HCT116 (cell line): ENCODE measurements at regions not wholly inside any gene's neighbourhood (a gene's known extent, or its start where the extent isn't known, plus 50 kb on each side); places are given as distances from the start of the nearest gene placed in this dataset.

Experiments
- ATAC-seq: fragments of 200-7000 bp; cut with Tn5 transposase; 2 replicates; pipeline ENCODE4 v1.9.1; 2020; ENCODE audit warnings: mild to moderate bottlenecking, moderate library complexity
- BruUV-seq: library from RNA; stranded (reverse); fragments of 400-500 nt; replicated peaks from 2 replicates; lab custom pipeline; 2021; lab: Mats Ljungman, UMichigan
- CTCF ChIA-PET: fragments of 300-600 bp; sonication (Branson Sonifier 250); formaldehyde crosslinking; loops from one replicate; lab custom pipeline; 2021; ENCODE audit warnings: antibody characterized with exemption; lab: Charles Lee
- POLR2A ChIA-PET: fragments of 300-600, 350-600 bp; sonication (Branson Sonifier 250); formaldehyde crosslinking; loops from one replicate; lab custom pipeline; 2021; ENCODE audit warnings: antibody characterized with exemption; lab: Charles Lee
- RAD21 ChIA-PET, 2 experiments: fragments of 300-600 bp; sonication (Branson Sonifier 250); formaldehyde crosslinking; loops; one replicate each; lab custom pipeline; 2023; ENCODE audit warnings: low total read pairs in 2 of 2; ENCODE audit not compliant: uncharacterized antibody in 2 of 2, unreplicated experiment in 2 of 2, low non-redundant PET in 1 of 2; lab: Charles Lee
- DNase-seq: peaks from one replicate; pipeline ENCODE4 v3.0.0-alpha.2; 2010; ENCODE audit warnings: low read depth, low spot score
- H2AFZ ChIP-seq: fragments of 200-600 bp; shearing (Covaris generic), sonication (generic); 2 replicates; pipeline ENCODE4 v1.6.1; 2017; ENCODE audit warnings: low read depth, mixed run types, mixed read lengths, antibody characterized with exemption, low read length; ENCODE audit not compliant: poor library complexity, severe bottlenecking
- H3K27ac ChIP-seq: 2 replicates; pipeline ENCODE4 v1.5.1; 2012; ENCODE audit warnings: low read depth, low read length
- H3K27me3 ChIP-seq: fragments of 200-600 bp; sonication (generic); 2 replicates; pipeline ENCODE4 v1.6.1; 2016; ENCODE audit warnings: mixed run types, low read length, mixed read lengths; ENCODE audit not compliant: insufficient read depth
- H3K36me3 ChIP-seq, 2 experiments: fragments of 200-500 bp in 1 of 2; fragments of 200-600 bp in 1 of 2; sonication (Bioruptor generic) in 1 of 2; sonication (generic) in 1 of 2; 2 replicates each; pipeline versions ENCODE4 v1.5.1 to v1.6.1; 2014 to 2016; ENCODE audit warnings: low read length in 2 of 2, inconsistent platforms in 1 of 2, mixed read lengths in 1 of 2, mixed run types in 1 of 2; ENCODE audit not compliant: insufficient read depth in 2 of 2, control insufficient read depth in 1 of 2
- H3K4me1 ChIP-seq, 2 experiments: fragments of 200-600 bp in 1 of 2; sonication (generic) in 1 of 2; 2 replicates each; pipeline versions ENCODE4 v1.5.1 to v1.6.1; 2012 to 2017; ENCODE audit warnings: low read length in 2 of 2, inconsistent platforms in 1 of 2, mild to moderate bottlenecking in 1 of 2, mixed read lengths in 1 of 2, mixed run types in 1 of 2, moderate library complexity in 1 of 2; ENCODE audit not compliant: insufficient read depth in 2 of 2, control insufficient read depth in 1 of 2
- H3K4me2 ChIP-seq: fragments of 200-600 bp; sonication (generic); 2 replicates; pipeline ENCODE4 v1.6.1; 2017; ENCODE audit warnings: mixed run types, low read length, mixed read lengths
- H3K4me3 ChIP-seq, 2 experiments: fragments of 200-600 bp in 1 of 2; sonication (generic) in 1 of 2; replicated peaks in 1 of 2; 2 replicates each; pipeline ENCODE4 v1.5.1; 2011 to 2016; ENCODE audit warnings: low read length in 2 of 2, control low read depth in 1 of 2, low read depth in 1 of 2, mild to moderate bottlenecking in 1 of 2, mixed read lengths in 1 of 2, mixed run types in 1 of 2
- H3K79me2 ChIP-seq: fragments of 200-600 bp; sonication (generic); 2 replicates; pipeline ENCODE4 v1.6.1; 2017; ENCODE audit warnings: mild to moderate bottlenecking, mixed run types, low read length, moderate library complexity, mixed read lengths; ENCODE audit not compliant: insufficient read depth
- H3K9ac ChIP-seq: fragments of 200-600 bp; sonication (generic); 2 replicates; pipeline ENCODE4 v1.6.1; 2016; ENCODE audit warnings: low read length, mixed read lengths
- H3K9me2 ChIP-seq: fragments of 200-600 bp; sonication (generic), shearing (Covaris generic); 2 replicates; pipeline ENCODE4 v1.6.1; 2017; ENCODE audit warnings: mixed run types, mild to moderate bottlenecking, moderate library complexity; ENCODE audit not compliant: insufficient read depth
- H3K9me3 ChIP-seq, 2 experiments: fragments of 200-500 bp in 1 of 2; fragments of 200-600 bp in 1 of 2; sonication (Bioruptor generic) in 1 of 2; sonication (generic) in 1 of 2; 2 replicates each; pipeline ENCODE4 v1.6.1; 2014 to 2017; ENCODE audit warnings: low read length in 2 of 2, mixed read lengths in 2 of 2, inconsistent platforms in 1 of 2, low read depth in 1 of 2, mild to moderate bottlenecking in 1 of 2, mixed run types in 1 of 2, moderate library complexity in 1 of 2; ENCODE audit not compliant: control insufficient read depth in 1 of 2, insufficient read depth in 1 of 2
- H4K20me1 ChIP-seq: fragments of 200-600 bp; sonication (generic), shearing (Covaris generic); 2 replicates; pipeline ENCODE4 v1.6.1; 2017; ENCODE audit warnings: mixed run types, mild to moderate bottlenecking, moderate library complexity; ENCODE audit not compliant: insufficient read depth
- ELF1 ChIP-seq: IDR thresholded peaks from 2 replicates; pipeline ENCODE4 v1.6.1; 2012; ENCODE audit warnings: low read depth, borderline replicate concordance
- SP1 ChIP-seq: IDR thresholded peaks from 2 replicates; pipeline ENCODE4 v1.6.1; 2012; ENCODE audit warnings: low read depth
- TCF7L2 ChIP-seq: IDR thresholded peaks from 2 replicates; pipeline ENCODE4 v1.7.0; 2011; ENCODE audit warnings: borderline replicate concordance, inconsistent platforms; ENCODE audit not compliant: insufficient read depth, insufficient read length; ENCODE audit errors: extremely low read depth
- YY1 ChIP-seq: IDR thresholded peaks from 2 replicates; pipeline ENCODE4 v1.6.1; 2011; ENCODE audit warnings: low read length, low read depth, moderate library complexity, mild to moderate bottlenecking; ENCODE audit not compliant: insufficient replicate concordance; ENCODE audit errors: extremely low read depth
- ZFX ChIP-seq: fragments of 450-650 bp; IDR thresholded peaks from 2 replicates; pipeline ENCODE4 v1.6.1; 2017
- intact Hi-C: fragments of 100-400 bp; cut with micrococcal nuclease; formaldehyde crosslinking; loops from 2 replicates; pipeline ENCODE4 v1.10.0; 2022
- TF ChIP-seq, protein P1 (sequence below): IDR thresholded peaks from 2 replicates; pipeline ENCODE4 v1.6.1; 2012; ENCODE audit warnings: low read depth
- TF ChIP-seq, protein P2 (sequence below): IDR thresholded peaks from 2 replicates; pipeline ENCODE4 v1.6.1; 2012
- TF ChIP-seq, protein P3 (sequence below): IDR thresholded peaks from 2 replicates; pipeline ENCODE4 v1.6.1; 2011; ENCODE audit warnings: mild to moderate bottlenecking, low read length, moderate library complexity; ENCODE audit not compliant: insufficient replicate concordance; ENCODE audit errors: extremely low read depth

DNA sequence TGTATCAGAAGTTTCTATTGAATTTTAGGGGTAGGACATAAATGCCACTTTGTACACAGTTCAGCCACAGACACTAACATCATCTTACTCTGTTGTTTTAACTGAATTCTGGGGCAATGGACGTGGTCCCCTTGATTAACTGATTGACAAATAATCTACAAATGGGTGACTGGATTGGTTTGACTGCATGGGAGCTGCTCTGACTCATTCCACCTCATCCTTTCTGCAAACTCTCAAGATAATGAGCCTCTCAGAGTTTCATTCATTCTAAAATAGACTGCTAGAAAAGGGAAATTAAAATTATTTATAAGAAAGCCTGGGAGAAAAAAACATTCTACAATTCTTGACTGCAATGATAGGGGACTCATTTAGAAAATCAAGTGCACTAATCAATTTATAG lies 570.4 kb upstream of the SEL1L start:
- Histone ChIP-seq H3K4me1 (no peaks in the 10 kb centered on the region), H2AFZ (no peak overlapping the region), H3K4me3 (no peak overlapping the region), H3K4me2 (no peak overlapping the region), H3K9ac (no peak overlapping the region), H3K27me3 (no peaks in the 10 kb centered on the region), H3K27ac (no peak overlapping the region), H3K36me3 (no peaks in the 10 kb centered on the region), H3K9me2 (no peaks in the 10 kb centered on the region), H3K79me2 (no peaks in the 10 kb centered on the region), H3K9me3 (peaks cover 19 to 24% of the 10 kb centered on the region in 2 experiments; a peak in 2 of 4 replicates), H4K20me1 (no peaks in the 10 kb centered on the region)
- ChIA-PET CTCF (no interaction called here), POLR2A (no interaction called here), RAD21 (no interaction called here)
- intact Hi-C loops: no loop called here
- TF ChIP-seq ELF1 (no peak), ZFX (no peak), YY1 (no peak), SP1 (no peak), TCF7L2 (no peak)
- TF ChIP-seq, protein P1, sequence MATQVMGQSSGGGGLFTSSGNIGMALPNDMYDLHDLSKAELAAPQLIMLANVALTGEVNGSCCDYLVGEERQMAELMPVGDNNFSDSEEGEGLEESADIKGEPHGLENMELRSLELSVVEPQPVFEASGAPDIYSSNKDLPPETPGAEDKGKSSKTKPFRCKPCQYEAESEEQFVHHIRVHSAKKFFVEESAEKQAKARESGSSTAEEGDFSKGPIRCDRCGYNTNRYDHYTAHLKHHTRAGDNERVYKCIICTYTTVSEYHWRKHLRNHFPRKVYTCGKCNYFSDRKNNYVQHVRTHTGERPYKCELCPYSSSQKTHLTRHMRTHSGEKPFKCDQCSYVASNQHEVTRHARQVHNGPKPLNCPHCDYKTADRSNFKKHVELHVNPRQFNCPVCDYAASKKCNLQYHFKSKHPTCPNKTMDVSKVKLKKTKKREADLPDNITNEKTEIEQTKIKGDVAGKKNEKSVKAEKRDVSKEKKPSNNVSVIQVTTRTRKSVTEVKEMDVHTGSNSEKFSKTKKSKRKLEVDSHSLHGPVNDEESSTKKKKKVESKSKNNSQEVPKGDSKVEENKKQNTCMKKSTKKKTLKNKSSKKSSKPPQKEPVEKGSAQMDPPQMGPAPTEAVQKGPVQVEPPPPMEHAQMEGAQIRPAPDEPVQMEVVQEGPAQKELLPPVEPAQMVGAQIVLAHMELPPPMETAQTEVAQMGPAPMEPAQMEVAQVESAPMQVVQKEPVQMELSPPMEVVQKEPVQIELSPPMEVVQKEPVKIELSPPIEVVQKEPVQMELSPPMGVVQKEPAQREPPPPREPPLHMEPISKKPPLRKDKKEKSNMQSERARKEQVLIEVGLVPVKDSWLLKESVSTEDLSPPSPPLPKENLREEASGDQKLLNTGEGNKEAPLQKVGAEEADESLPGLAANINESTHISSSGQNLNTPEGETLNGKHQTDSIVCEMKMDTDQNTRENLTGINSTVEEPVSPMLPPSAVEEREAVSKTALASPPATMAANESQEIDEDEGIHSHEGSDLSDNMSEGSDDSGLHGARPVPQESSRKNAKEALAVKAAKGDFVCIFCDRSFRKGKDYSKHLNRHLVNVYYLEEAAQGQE: no peak
- TF ChIP-seq, protein P2, sequence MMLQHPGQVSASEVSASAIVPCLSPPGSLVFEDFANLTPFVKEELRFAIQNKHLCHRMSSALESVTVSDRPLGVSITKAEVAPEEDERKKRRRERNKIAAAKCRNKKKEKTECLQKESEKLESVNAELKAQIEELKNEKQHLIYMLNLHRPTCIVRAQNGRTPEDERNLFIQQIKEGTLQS: no peak
- TF ChIP-seq, protein P3, sequence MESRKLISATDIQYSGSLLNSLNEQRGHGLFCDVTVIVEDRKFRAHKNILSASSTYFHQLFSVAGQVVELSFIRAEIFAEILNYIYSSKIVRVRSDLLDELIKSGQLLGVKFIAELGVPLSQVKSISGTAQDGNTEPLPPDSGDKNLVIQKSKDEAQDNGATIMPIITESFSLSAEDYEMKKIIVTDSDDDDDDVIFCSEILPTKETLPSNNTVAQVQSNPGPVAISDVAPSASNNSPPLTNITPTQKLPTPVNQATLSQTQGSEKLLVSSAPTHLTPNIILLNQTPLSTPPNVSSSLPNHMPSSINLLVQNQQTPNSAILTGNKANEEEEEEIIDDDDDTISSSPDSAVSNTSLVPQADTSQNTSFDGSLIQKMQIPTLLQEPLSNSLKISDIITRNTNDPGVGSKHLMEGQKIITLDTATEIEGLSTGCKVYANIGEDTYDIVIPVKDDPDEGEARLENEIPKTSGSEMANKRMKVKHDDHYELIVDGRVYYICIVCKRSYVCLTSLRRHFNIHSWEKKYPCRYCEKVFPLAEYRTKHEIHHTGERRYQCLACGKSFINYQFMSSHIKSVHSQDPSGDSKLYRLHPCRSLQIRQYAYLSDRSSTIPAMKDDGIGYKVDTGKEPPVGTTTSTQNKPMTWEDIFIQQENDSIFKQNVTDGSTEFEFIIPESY: no peak
- DNase-seq: no peak
- BruUV-seq: no TSS peak
- no peak for ATAC-seq
